ENCODE measurements at regions not wholly inside any gene's neighbourhood (a gene's known extent, or its start where the extent isn't known, plus 50 kb on each side); places are given as distances from the start of the nearest gene placed in this dataset.
"Not testable (repeated sequence)": the region's sequence is repeated elsewhere in the genome, so short reads cannot be mapped to it uniquely, and the experiment has no call there.

GRCh38 chr7:56366701-56367100 is 250.5 kb upstream of the NUPR2 start:
- TF ChIP-seq CTCF (IDR thresholded peaks at IDR 0.05 in 4 of 5, conservative IDR thresholded peaks at IDR 0.05 in 1 of 5); POLR2A (IDR thresholded peaks at IDR 0.05): not testable (repeated sequence)
